ENCODE measurements at regions not wholly inside any gene's neighbourhood (a gene's known extent, or its start where the extent isn't known, plus 50 kb on each side); places are given as distances from the start of the nearest gene placed in this dataset.

DNA sequence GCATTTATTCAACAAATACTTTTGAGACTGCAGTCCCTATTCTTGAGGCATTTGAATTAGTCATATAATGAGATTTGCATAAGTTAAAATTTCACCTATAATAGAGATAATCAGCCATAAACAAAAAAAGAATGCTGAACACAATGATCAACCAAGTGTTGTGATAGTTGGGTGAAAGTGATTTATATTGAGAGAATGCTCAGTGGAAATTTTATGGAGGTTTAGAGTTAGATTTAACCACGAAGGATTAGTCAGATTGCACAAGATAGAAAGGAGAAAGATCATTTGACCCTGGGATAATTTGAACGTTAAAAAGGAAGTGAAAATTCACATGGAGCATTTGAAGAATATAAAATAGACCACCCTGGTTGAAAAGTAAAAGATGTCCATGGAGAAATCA is 356.2 kb downstream of the NPR3 start:
- Histone ChIP-seq H2BK120ac (ENCODE audit: insufficient read depth, low read length, poor library complexity) (no peak overlapping the region), H2AFZ (ENCODE audit: insufficient read depth, low read length, poor library complexity) (no peak overlapping the region), H3K9me3 (ENCODE audit: insufficient read depth, low read depth, low read length) (no peaks in the 10 kb centered on the region), H3K14ac (ENCODE audit: low read length) (no peak overlapping the region), H3K4me2 (ENCODE audit: low read length) (no peak overlapping the region), H3K27ac (ENCODE audit: low read depth, low read length) (no peak overlapping the region), H3K4ac (ENCODE audit: low read depth, low read length) (no peak overlapping the region), H3K4me1 (ENCODE audit: control insufficient read depth in 1 of 2, insufficient read depth in 2 of 2, low read length in 2 of 2) (no peaks in the 10 kb centered on the region), H3K36me3 (ENCODE audit: control insufficient read depth in 1 of 2, insufficient read depth in 2 of 2, low read length in 2 of 2) (no peaks in the 10 kb centered on the region), H3K4me3 (ENCODE audit: low read depth, low read length) (no peak overlapping the region), H2AK5ac (ENCODE audit: low read length) (no peak overlapping the region), H3K27me3 (ENCODE audit: insufficient read depth, low read length) (no peaks in the 10 kb centered on the region), H4K91ac (ENCODE audit: low read depth, low read length) (no peak overlapping the region), H3K23ac (ENCODE audit: low read length) (no peak overlapping the region), H3K18ac (ENCODE audit: low read length) (no peak overlapping the region), H2BK5ac (ENCODE audit: low read depth, low read length, poor library complexity) (no peak overlapping the region), H4K12ac (ENCODE audit: low read depth, low read length) (no peak overlapping the region), H4K8ac (ENCODE audit: low read depth, low read length) (no peak overlapping the region), H3K79me1 (ENCODE audit: low read length) (no peaks in the 10 kb centered on the region), H3K79me2 (ENCODE audit: control insufficient read depth, insufficient read depth, low read length, poor library complexity) (no peaks in the 10 kb centered on the region), H3K9ac (ENCODE audit: low read length) (no peak overlapping the region), H2BK12ac (ENCODE audit: low read length) (no peak overlapping the region)
- no peak for DNase-seq
- no CpG with 5 or more reads among the region's 2 CpGs for WGBS (ENCODE audit: extremely low coverage, insufficient coverage, insufficient read length)

DNA sequence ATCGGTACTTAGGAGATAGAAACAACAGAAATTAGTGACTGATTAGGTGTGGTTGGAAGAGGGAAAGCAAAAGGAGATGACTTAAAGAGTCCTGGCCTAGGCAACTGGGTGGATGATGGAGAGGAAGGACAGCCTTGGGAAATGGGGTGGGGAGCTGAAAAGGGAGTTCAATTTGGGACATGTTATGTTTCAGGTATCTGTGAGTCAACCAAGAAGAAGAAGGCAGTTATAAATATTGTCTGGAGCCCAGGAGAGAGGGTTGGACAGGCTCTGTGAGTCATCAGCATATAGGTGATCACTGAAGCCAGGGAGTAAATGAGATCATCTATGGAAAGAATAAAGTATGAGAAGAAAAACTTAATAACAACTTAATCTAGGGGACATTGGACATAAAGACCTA is 357.7 kb downstream of the NPR3 start:
- WGBS (ENCODE audit: extremely low coverage, insufficient coverage, insufficient read length) = no CpG with 5 or more reads among the region's 1 CpG
- no peak overlapping the region for H2AK5ac ChIP-seq (ENCODE audit: low read length)
- no peak overlapping the region for H2AFZ ChIP-seq (ENCODE audit: insufficient read depth, low read length, poor library complexity)
- no peak overlapping the region for H3K18ac ChIP-seq (ENCODE audit: low read length)
- no peak overlapping the region for H3K4me2 ChIP-seq (ENCODE audit: low read length)
- no peaks in the 10 kb centered on the region for H3K9me3 ChIP-seq (ENCODE audit: insufficient read depth, low read depth, low read length)
- H3K36me3 ChIP-seq (ENCODE audit: control insufficient read depth in 1 of 2, insufficient read depth in 2 of 2, low read length in 2 of 2) = no peaks in the 10 kb centered on the region
- H3K9ac ChIP-seq (ENCODE audit: low read length) = no peak overlapping the region
- H3K27me3 ChIP-seq (ENCODE audit: insufficient read depth, low read length) = no peaks in the 10 kb centered on the region
- no peak overlapping the region for H4K8ac ChIP-seq (ENCODE audit: low read depth, low read length)
- no peak overlapping the region for H2BK5ac ChIP-seq (ENCODE audit: low read depth, low read length, poor library complexity)
- H2BK12ac ChIP-seq (ENCODE audit: low read length) = no peak overlapping the region
- no peaks in the 10 kb centered on the region for H3K79me2 ChIP-seq (ENCODE audit: control insufficient read depth, insufficient read depth, low read length, poor library complexity)
- H4K91ac ChIP-seq (ENCODE audit: low read depth, low read length) = no peak overlapping the region
- no peak overlapping the region for H3K4me3 ChIP-seq (ENCODE audit: low read depth, low read length)
- H4K12ac ChIP-seq (ENCODE audit: low read depth, low read length) = no peak overlapping the region
- DNase-seq = no peak
- H3K23ac ChIP-seq (ENCODE audit: low read length) = no peak overlapping the region
- H3K4ac ChIP-seq (ENCODE audit: low read depth, low read length) = no peak overlapping the region
- no peaks in the 10 kb centered on the region for H3K79me1 ChIP-seq (ENCODE audit: low read length)
- H2BK120ac ChIP-seq (ENCODE audit: insufficient read depth, low read length, poor library complexity) = no peak overlapping the region
- H3K27ac ChIP-seq (ENCODE audit: low read depth, low read length) = no peak overlapping the region
- H3K4me1 ChIP-seq (ENCODE audit: control insufficient read depth in 1 of 2, insufficient read depth in 2 of 2, low read length in 2 of 2) = no peaks in the 10 kb centered on the region
- H3K14ac ChIP-seq (ENCODE audit: low read length) = no peak overlapping the region

DNA sequence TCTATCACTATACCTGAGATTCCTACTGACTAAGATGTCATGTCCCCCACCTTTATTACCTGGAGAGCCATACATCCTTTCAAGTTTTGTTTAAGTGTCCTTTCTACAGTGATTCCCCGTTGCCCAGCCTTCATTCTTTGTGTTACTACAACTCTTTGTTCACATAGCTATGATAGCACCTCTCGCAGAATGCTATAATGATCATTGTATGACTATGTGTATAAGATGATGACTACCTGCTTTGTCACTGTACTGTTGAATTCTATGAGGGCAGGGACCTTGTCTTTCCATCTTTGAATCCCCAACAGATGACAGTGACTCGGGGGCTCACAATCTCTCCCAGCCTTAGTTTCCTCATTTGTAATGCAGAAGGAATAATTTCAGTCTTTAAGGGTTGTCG is 361.2 kb downstream of the NPR3 start:
- Histone ChIP-seq H2BK120ac (ENCODE audit: insufficient read depth, low read length, poor library complexity) (no peak overlapping the region), H2AFZ (ENCODE audit: insufficient read depth, low read length, poor library complexity) (no peak overlapping the region), H4K8ac (ENCODE audit: low read depth, low read length) (no peak overlapping the region), H3K4ac (ENCODE audit: low read depth, low read length) (no peak overlapping the region), H3K9me3 (ENCODE audit: insufficient read depth, low read depth, low read length) (no peaks in the 10 kb centered on the region), H3K27me3 (ENCODE audit: insufficient read depth, low read length) (no peaks in the 10 kb centered on the region), H3K4me2 (ENCODE audit: low read length) (no peak overlapping the region), H4K91ac (ENCODE audit: low read depth, low read length) (no peak overlapping the region), H3K9ac (ENCODE audit: low read length) (no peak overlapping the region), H3K79me2 (ENCODE audit: control insufficient read depth, insufficient read depth, low read length, poor library complexity) (no peaks in the 10 kb centered on the region), H3K14ac (ENCODE audit: low read length) (no peak overlapping the region), H3K23ac (ENCODE audit: low read length) (no peak overlapping the region), H3K79me1 (ENCODE audit: low read length) (no peaks in the 10 kb centered on the region), H2AK5ac (ENCODE audit: low read length) (no peak overlapping the region), H2BK5ac (ENCODE audit: low read depth, low read length, poor library complexity) (no peak overlapping the region), H3K27ac (ENCODE audit: low read depth, low read length) (no peak overlapping the region), H4K12ac (ENCODE audit: low read depth, low read length) (no peak overlapping the region), H3K18ac (ENCODE audit: low read length) (no peak overlapping the region), H3K36me3 (ENCODE audit: control insufficient read depth in 1 of 2, insufficient read depth in 2 of 2, low read length in 2 of 2) (no peaks in the 10 kb centered on the region), H3K4me3 (ENCODE audit: low read depth, low read length) (no peak overlapping the region), H3K4me1 (ENCODE audit: control insufficient read depth in 1 of 2, insufficient read depth in 2 of 2, low read length in 2 of 2) (no peaks in the 10 kb centered on the region), H2BK12ac (ENCODE audit: low read length) (no peak overlapping the region)
- no CpG with 5 or more reads among the region's 4 CpGs for WGBS (ENCODE audit: extremely low coverage, insufficient coverage, insufficient read length)
- no peak for DNase-seq

DNA sequence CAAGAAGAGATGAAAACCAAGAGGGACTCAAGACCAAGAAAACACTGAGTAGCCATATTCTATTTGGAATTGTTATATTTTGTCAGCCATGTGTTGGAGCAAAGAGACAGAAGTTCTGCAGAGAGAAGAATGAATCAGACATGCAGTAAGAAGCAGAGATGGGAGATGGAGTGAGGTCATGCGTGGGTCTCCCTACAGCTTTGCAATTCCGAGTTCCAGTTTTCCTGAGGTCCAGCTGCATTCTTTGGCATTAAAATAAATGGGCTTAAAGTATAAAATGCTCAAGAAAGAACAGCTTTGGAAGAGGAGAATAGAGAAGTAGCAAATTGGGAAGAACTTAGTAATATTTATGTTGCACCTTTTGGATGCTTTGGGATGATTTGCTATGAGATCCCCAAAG is 361.6 kb downstream of the NPR3 start:
- Histone ChIP-seq H4K12ac (ENCODE audit: low read depth, low read length) (no peak overlapping the region), H3K36me3 (ENCODE audit: control insufficient read depth in 1 of 2, insufficient read depth in 2 of 2, low read length in 2 of 2) (no peaks in the 10 kb centered on the region), H3K27ac (ENCODE audit: low read depth, low read length) (no peak overlapping the region), H3K4me2 (ENCODE audit: low read length) (no peak overlapping the region), H2BK5ac (ENCODE audit: low read depth, low read length, poor library complexity) (no peak overlapping the region), H3K27me3 (ENCODE audit: insufficient read depth, low read length) (no peaks in the 10 kb centered on the region), H2AFZ (ENCODE audit: insufficient read depth, low read length, poor library complexity) (no peak overlapping the region), H4K91ac (ENCODE audit: low read depth, low read length) (no peak overlapping the region), H3K4ac (ENCODE audit: low read depth, low read length) (no peak overlapping the region), H3K23ac (ENCODE audit: low read length) (no peak overlapping the region), H3K79me2 (ENCODE audit: control insufficient read depth, insufficient read depth, low read length, poor library complexity) (no peaks in the 10 kb centered on the region), H3K79me1 (ENCODE audit: low read length) (no peaks in the 10 kb centered on the region), H3K9ac (ENCODE audit: low read length) (no peak overlapping the region), H3K18ac (ENCODE audit: low read length) (no peak overlapping the region), H3K4me1 (ENCODE audit: control insufficient read depth in 1 of 2, insufficient read depth in 2 of 2, low read length in 2 of 2) (no peaks in the 10 kb centered on the region), H3K4me3 (ENCODE audit: low read depth, low read length) (no peak overlapping the region), H2BK12ac (ENCODE audit: low read length) (no peak overlapping the region), H4K8ac (ENCODE audit: low read depth, low read length) (no peak overlapping the region), H3K9me3 (ENCODE audit: insufficient read depth, low read depth, low read length) (no peaks in the 10 kb centered on the region), H2AK5ac (ENCODE audit: low read length) (no peak overlapping the region), H3K14ac (ENCODE audit: low read length) (no peak overlapping the region), H2BK120ac (ENCODE audit: insufficient read depth, low read length, poor library complexity) (no peak overlapping the region)
- DNase-seq = no peak
- no CpG with 5 or more reads among the region's 2 CpGs for WGBS (ENCODE audit: extremely low coverage, insufficient coverage, insufficient read length)
